Prostate gland (tissue), 2 donors: ENCODE measurements at regions not wholly inside any gene's neighbourhood (a gene's known extent, or its start where the extent isn't known, plus 50 kb on each side); places are given as distances from the start of the nearest gene placed in this dataset.

Source experiments
- DNase-seq: peaks from one replicate; pipeline ENCODE4 v3.0.0-alpha.2; 2019; ENCODE audit warnings: low spot score
- H3K27ac ChIP-seq, 2 donors: fragments of 200-600 bp; sonication (generic); 2 replicates each; pipeline ENCODE4 v1.5.1; 2017 to 2019
- H3K27me3 ChIP-seq: fragments of 200-600 bp; sonication (generic); replicated peaks from 2 replicates; pipeline ENCODE4 v1.5.1; 2019; ENCODE audit not compliant: insufficient read depth
- H3K36me3 ChIP-seq, 2 donors: fragments of 200-600 bp; sonication (generic); 1 replicate in 1 of 2; 2 replicates in 1 of 2; pipeline versions ENCODE4 v1.5.1 to v1.8.1; 2017 to 2019
- H3K4me1 ChIP-seq: fragments of 200-600 bp; sonication (generic); replicated peaks from 2 replicates; pipeline ENCODE4 v1.5.1; 2019
- H3K4me3 ChIP-seq, 2 donors: fragments of 200-600 bp; sonication (generic); 2 replicates each; pipeline ENCODE4 v1.5.1; 2017 to 2019
- H3K9me3 ChIP-seq: fragments of 200-600 bp; sonication (generic); 2 replicates; pipeline ENCODE4 v1.5.1; 2017
- CTCF ChIP-seq, 4 experiments: fragments of 200-600 bp in 2 of 4; fragments of 450-650 bp in 2 of 4; sonication (generic) in 2 of 4; IDR thresholded peaks; 1 replicate in 3 of 4; 2 replicates in 1 of 4; pipeline ENCODE4 v1.5.1; 2016 to 2019; ENCODE audit warnings: antibody characterized with exemption in 4 of 4, mild to moderate bottlenecking in 2 of 4, moderate library complexity in 2 of 4
- POLR2A ChIP-seq: fragments of 450-650 bp; IDR thresholded peaks from one replicate; pipeline ENCODE4 v1.6.1; 2016; ENCODE audit warnings: antibody characterized with exemption, mild to moderate bottlenecking
- POLR2AphosphoS5 ChIP-seq: sonication (generic); formaldehyde crosslinking; IDR thresholded peaks from one replicate; pipeline ENCODE4 v1.6.1; 2017; ENCODE audit warnings: antibody characterized with exemption
- WGBS: methylation state at CpG from one replicate; pipeline ENCODE4 v1.1.5; 2018; 5-methylcytosine and 5-hydroxymethylcytosine counted together
- intact Hi-C: fragments of 100-400 bp; cut with DNase I; formaldehyde crosslinking; loops from one replicate; pipeline ENCODE4 v1.14.2; 2022

- 92% methylated on average over 1 of the region's 1 CpG for WGBS
- no peaks in the 10 kb centered on the region for H3K4me1 ChIP-seq
- no peak overlapping the region for H3K4me3 ChIP-seq
- no peak for DNase-seq
- no peaks in the 10 kb centered on the region for H3K9me3 ChIP-seq
- intact Hi-C loops, result no loop called here
- H3K27me3 ChIP-seq, result no peaks in the 10 kb centered on the region
- TF ChIP-seq POLR2AphosphoS5, result no peak
- no peak for TF ChIP-seq CTCF (IDR thresholded peaks at IDR 0.05)
- no peak for TF ChIP-seq POLR2A
- no peak overlapping the region for H3K27ac ChIP-seq
- H3K36me3 ChIP-seq, result no peaks in the 10 kb centered on the region
Measured at GRCh38 chr2:147632198-147632597, 212.6 kb upstream of the ACVR2A start.

- H3K27ac ChIP-seq, result no peak overlapping the region
- no peaks in the 10 kb centered on the region for H3K9me3 ChIP-seq
- intact Hi-C loops, result no loop called here
- H3K27me3 ChIP-seq, result no peaks in the 10 kb centered on the region
- WGBS, result 63% methylated on average over 1 of the region's 1 CpG
- H3K36me3 ChIP-seq, result no peaks in the 10 kb centered on the region
- no peak overlapping the region for H3K4me3 ChIP-seq
- TF ChIP-seq CTCF (IDR thresholded peaks at IDR 0.05) (no peak), POLR2A (no peak), POLR2AphosphoS5 (no peak)
- H3K4me1 ChIP-seq, result no peaks in the 10 kb centered on the region
- DNase-seq, result no peak
Measured at GRCh38 chr2:147631294-147631693, 213.5 kb upstream of the ACVR2A start.

GRCh38 chr2:147630585-147630984 is 214.2 kb upstream of the ACVR2A start:
- no peaks in the 10 kb centered on the region for H3K27me3 ChIP-seq
- no peaks in the 10 kb centered on the region for H3K36me3 ChIP-seq
- no peak overlapping the region for H3K27ac ChIP-seq
- H3K4me1 ChIP-seq, result no peaks in the 10 kb centered on the region
- WGBS, result 56% methylated on average over 6 of the region's 6 CpGs
- TF ChIP-seq POLR2A (no peak), CTCF (IDR thresholded peaks at IDR 0.05) (no peak), POLR2AphosphoS5 (no peak)
- no peak overlapping the region for H3K4me3 ChIP-seq
- intact Hi-C loops, result no loop called here
- no peak for DNase-seq
- H3K9me3 ChIP-seq, result no peaks in the 10 kb centered on the region

- Histone ChIP-seq H3K4me3 (no peak overlapping the region), H3K27me3 (no peaks in the 10 kb centered on the region), H3K4me1 (no peaks in the 10 kb centered on the region), H3K36me3 (no peaks in the 10 kb centered on the region), H3K9me3 (no peaks in the 10 kb centered on the region), H3K27ac (no peak overlapping the region)
- TF ChIP-seq POLR2A (no peak), CTCF (IDR thresholded peaks at IDR 0.05) (no peak), POLR2AphosphoS5 (no peak)
- no peak for DNase-seq
- intact Hi-C loops, result no loop called here
- WGBS, result 72% methylated on average over 1 of the region's 1 CpG
Measured at GRCh38 chr2:147628971-147629421, 215.8 kb upstream of the ACVR2A start.

- WGBS, result 96% methylated on average over 1 of the region's 1 CpG
- intact Hi-C loops, result no loop called here
- no peaks in the 10 kb centered on the region for H3K36me3 ChIP-seq
- no peak for TF ChIP-seq CTCF (IDR thresholded peaks at IDR 0.05)
- no peak for TF ChIP-seq POLR2AphosphoS5
- no peak for TF ChIP-seq POLR2A
- no peak overlapping the region for H3K27ac ChIP-seq
- H3K9me3 ChIP-seq, result no peaks in the 10 kb centered on the region
- H3K4me1 ChIP-seq, result no peaks in the 10 kb centered on the region
- no peak overlapping the region for H3K4me3 ChIP-seq
- H3K27me3 ChIP-seq, result no peaks in the 10 kb centered on the region
- no peak for DNase-seq
Measured at GRCh38 chr2:147623328-147623727, 221.5 kb upstream of the ACVR2A start.
